ENCODE measurements at regions not wholly inside any gene's neighbourhood (a gene's known extent, or its start where the extent isn't known, plus 50 kb on each side); places are given as distances from the start of the nearest gene placed in this dataset.

DNA sequence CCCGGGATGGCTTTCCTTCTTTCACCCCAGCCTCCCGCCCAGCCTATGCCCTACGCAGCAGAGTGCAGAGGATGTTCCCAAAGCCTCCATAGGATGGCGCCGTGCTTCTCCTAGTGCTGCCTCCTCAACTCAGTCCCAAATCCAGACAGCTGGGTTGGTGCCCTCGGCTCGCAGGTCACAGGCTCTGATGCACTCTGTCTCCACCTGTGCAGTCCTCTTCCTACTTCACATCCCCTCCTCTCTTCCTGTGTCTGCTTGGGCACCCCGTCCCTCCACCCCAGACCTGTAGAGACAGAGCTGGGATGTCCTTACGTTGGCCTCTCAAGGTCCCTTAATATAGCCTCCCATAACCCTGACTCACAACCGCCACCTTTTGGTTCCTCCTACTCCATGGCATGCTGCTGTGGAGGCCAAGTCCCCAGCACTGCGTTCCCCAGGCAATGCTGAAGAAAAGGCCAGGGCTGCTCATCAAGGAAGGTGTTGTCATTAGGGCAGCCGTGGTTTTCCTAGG lies 314.4 kb downstream of the GADD45G start:
- Histone ChIP-seq H3K79me2 (ENCODE audit: control insufficient read depth, insufficient read depth, low read length) (no peaks in the 10 kb centered on the region), H3K9me3 (replicated peaks; ENCODE audit: control insufficient read depth, insufficient read depth, low read length) (no peaks in the 10 kb centered on the region), H3K36me3 (ENCODE audit: control insufficient read depth in 2 of 2, insufficient read depth in 2 of 2, low read length in 1 of 2) (no peaks in the 10 kb centered on the region), H3K4me2 (ENCODE audit: control insufficient read depth, insufficient read depth) (no peak overlapping the region), H4K20me1 (ENCODE audit: control insufficient read depth, insufficient read depth) (no peaks in the 10 kb centered on the region), H3K27me3 (replicated peaks in 1 of 2; ENCODE audit: control insufficient read depth in 2 of 2, insufficient read depth in 2 of 2, low read length in 1 of 2) (peaks cover 0 to 1% of the 10 kb centered on the region in 2 experiments; a peak in 3 of 4 replicates), H3K9ac (ENCODE audit: control insufficient read depth, insufficient read depth, low read length) (no peak overlapping the region), H3K27ac (ENCODE audit: control insufficient read depth, insufficient read depth) (no peak overlapping the region), H3K4me1 (ENCODE audit: control insufficient read depth, insufficient read depth, low read length) (no peaks in the 10 kb centered on the region), H3K4me3 (no peak overlapping the region), H2AFZ (ENCODE audit: control insufficient read depth, low read depth, low read length) (no peak overlapping the region)
- DNase-seq (ENCODE audit: low read depth, low spot score) (peak; percentile 12), FAIRE-seq (peak; percentile 41), ATAC-seq (peak; percentile 93)
- RAD21 ChIA-PET (ENCODE audit: unreplicated experiment), result interaction anchor here (0.7 to 2.5 kb wide), 5 partner anchors 103 to 317 kb away, joined by 3 to 30 read pairs (median 4); no protein-coding TSS in a partner anchor
- SMC1A ChIA-PET (ENCODE audit: uncharacterized antibody, unreplicated experiment), result interaction anchor here (0.7 to 1.7 kb wide), 3 partner anchors 87 to 316 kb away, joined by 3 to 5 read pairs (median 3); no protein-coding TSS in a partner anchor
- in situ Hi-C loops (cut with MboI) (loop anchor here (10.0 kb wide), 1 partner anchor 314 kb away; the partner anchor contains the start of gene GADD45G), intact Hi-C loops (cut with micrococcal nuclease; ENCODE audit: unreplicated experiment) (loop anchor here (1.0 to 5.0 kb wide), 2 partner anchors 183 to 316 kb away; no protein-coding TSS in a partner anchor)
- 17% methylated on average over 12 of the region's 12 CpGs for WGBS (ENCODE audit: insufficient coverage, insufficient replicate concordance, low lambda C conversion rate, missing lambda C conversion rate)
- POLR2A ChIA-PET, result no interaction called here
- CTCF ChIA-PET, result interaction anchor here (1.1 to 4.7 kb wide), 7 partner anchors 180 to 321 kb away, joined by 3 to 36 read pairs (median 6); partner anchors contain the start of gene GADD45G
- BruUV-seq (replicated peaks), result no TSS peak
- TF ChIP-seq, protein P1, sequence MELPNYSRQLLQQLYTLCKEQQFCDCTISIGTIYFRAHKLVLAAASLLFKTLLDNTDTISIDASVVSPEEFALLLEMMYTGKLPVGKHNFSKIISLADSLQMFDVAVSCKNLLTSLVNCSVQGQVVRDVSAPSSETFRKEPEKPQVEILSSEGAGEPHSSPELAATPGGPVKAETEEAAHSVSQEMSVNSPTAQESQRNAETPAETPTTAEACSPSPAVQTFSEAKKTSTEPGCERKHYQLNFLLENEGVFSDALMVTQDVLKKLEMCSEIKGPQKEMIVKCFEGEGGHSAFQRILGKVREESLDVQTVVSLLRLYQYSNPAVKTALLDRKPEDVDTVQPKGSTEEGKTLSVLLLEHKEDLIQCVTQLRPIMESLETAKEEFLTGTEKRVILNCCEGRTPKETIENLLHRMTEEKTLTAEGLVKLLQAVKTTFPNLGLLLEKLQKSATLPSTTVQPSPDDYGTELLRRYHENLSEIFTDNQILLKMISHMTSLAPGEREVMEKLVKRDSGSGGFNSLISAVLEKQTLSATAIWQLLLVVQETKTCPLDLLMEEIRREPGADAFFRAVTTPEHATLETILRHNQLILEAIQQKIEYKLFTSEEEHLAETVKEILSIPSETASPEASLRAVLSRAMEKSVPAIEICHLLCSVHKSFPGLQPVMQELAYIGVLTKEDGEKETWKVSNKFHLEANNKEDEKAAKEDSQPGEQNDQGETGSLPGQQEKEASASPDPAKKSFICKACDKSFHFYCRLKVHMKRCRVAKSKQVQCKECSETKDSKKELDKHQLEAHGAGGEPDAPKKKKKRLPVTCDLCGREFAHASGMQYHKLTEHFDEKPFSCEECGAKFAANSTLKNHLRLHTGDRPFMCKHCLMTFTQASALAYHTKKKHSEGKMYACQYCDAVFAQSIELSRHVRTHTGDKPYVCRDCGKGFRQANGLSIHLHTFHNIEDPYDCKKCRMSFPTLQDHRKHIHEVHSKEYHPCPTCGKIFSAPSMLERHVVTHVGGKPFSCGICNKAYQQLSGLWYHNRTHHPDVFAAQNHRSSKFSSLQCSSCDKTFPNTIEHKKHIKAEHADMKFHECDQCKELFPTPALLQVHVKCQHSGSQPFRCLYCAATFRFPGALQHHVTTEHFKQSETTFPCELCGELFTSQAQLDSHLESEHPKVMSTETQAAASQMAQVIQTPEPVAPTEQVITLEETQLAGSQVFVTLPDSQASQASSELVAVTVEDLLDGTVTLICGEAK (IDR thresholded peaks at IDR 0.05; ENCODE audit: borderline replicate concordance), result no peak
- no peak for TF ChIP-seq ZZZ3 (IDR thresholded peaks at IDR 0.05; ENCODE audit: control insufficient read depth, insufficient read length, low read depth)
- peak; percentile 78; the same call in 1 of the 2 replicates for TF ChIP-seq SMC3 (IDR thresholded peaks at IDR 0.05; ENCODE audit: borderline replicate concordance, low read length)
- no peak for TF ChIP-seq YBX1 (IDR thresholded peaks at IDR 0.05)
- no peak for TF ChIP-seq JUNB (IDR thresholded peaks at IDR 0.05)
- TF ChIP-seq RAD21 (IDR thresholded peaks at IDR 0.05; ENCODE audit: insufficient read depth, low read depth, low read length), result peak; percentile 80
- no peak for TF ChIP-seq PAX8 (IDR thresholded peaks at IDR 0.05)
- TF ChIP-seq EZH2 (IDR thresholded peaks at IDR 0.05; ENCODE audit: borderline replicate concordance, control insufficient read depth, low read depth, low read length), result no peak
- TF ChIP-seq MTA3 (IDR thresholded peaks at IDR 0.05; ENCODE audit: borderline replicate concordance, low read length), result no peak
- TF ChIP-seq NFIC (IDR thresholded peaks at IDR 0.05; ENCODE audit: low read depth, low read length), result no peak
- TF ChIP-seq YY1 (IDR thresholded peaks at IDR 0.05; ENCODE audit: low read depth, low read length), result peak; percentile 53; the same call in 1 of the 2 replicates
- TF ChIP-seq TCF3 (IDR thresholded peaks at IDR 0.05; ENCODE audit: borderline replicate concordance, insufficient read depth, low read depth, low read length), result no peak
- TF ChIP-seq SMARCA5 (IDR thresholded peaks at IDR 0.05), result no peak
- TF ChIP-seq NRF1 (conservative IDR thresholded peaks at IDR 0.05; ENCODE audit: low read depth, low read length), result no peak
- no peak for TF ChIP-seq MEF2B (IDR thresholded peaks at IDR 0.05; ENCODE audit: partially characterized antibody, poor library complexity, severe bottlenecking)
- no peak for TF ChIP-seq BACH1 (IDR thresholded peaks at IDR 0.05; ENCODE audit: borderline replicate concordance)
- no peak for TF ChIP-seq CEBPB (IDR thresholded peaks at IDR 0.05; ENCODE audit: borderline replicate concordance in 1 of 2, low read depth in 2 of 2, low read length in 2 of 2)
- no peak for TF ChIP-seq ETV6 (conservative IDR thresholded peaks at IDR 0.05 in 1 of 2, IDR thresholded peaks at IDR 0.05 in 1 of 2; ENCODE audit: borderline replicate concordance in 1 of 2, low read depth in 1 of 2)
- TF ChIP-seq NFXL1 (IDR thresholded peaks at IDR 0.05; ENCODE audit: borderline replicate concordance), result no peak
- no peak for TF ChIP-seq BHLHE40 (IDR thresholded peaks at IDR 0.05; ENCODE audit: borderline replicate concordance in 1 of 2, low read depth in 2 of 2, low read length in 1 of 2)
